ENCODE measurements at regions not wholly inside any gene's neighbourhood (a gene's known extent, or its start where the extent isn't known, plus 50 kb on each side); places are given as distances from the start of the nearest gene placed in this dataset.

GRCh38 chr5:145543968-145544367 is 291.2 kb downstream of the PRELID2 start:
- H3K4me3 ChIP-seq (ENCODE audit: control insufficient read depth, low read depth, low read length): no peak overlapping the region
- no peak for TF ChIP-seq CTCF (conservative IDR thresholded peaks at IDR 0.05; ENCODE audit: control insufficient read depth, insufficient read depth, low read depth, low read length)
- DNase-seq (ENCODE audit: low read depth): no peak

GRCh38 chr5:145540375-145540774 is 294.8 kb downstream of the PRELID2 start:
- no peak for TF ChIP-seq CTCF (conservative IDR thresholded peaks at IDR 0.05; ENCODE audit: control insufficient read depth, insufficient read depth, low read depth, low read length)
- H3K4me3 ChIP-seq (ENCODE audit: control insufficient read depth, low read depth, low read length): no peak overlapping the region
- DNase-seq (ENCODE audit: low read depth): peak; percentile 32

GRCh38 chr5:145539201-145539600 is 295.9 kb downstream of the PRELID2 start:
- no peak for TF ChIP-seq CTCF (conservative IDR thresholded peaks at IDR 0.05; ENCODE audit: control insufficient read depth, insufficient read depth, low read depth, low read length)
- DNase-seq (ENCODE audit: low read depth): no peak
- no peak overlapping the region for H3K4me3 ChIP-seq (ENCODE audit: control insufficient read depth, low read depth, low read length)

- H3K4me3 ChIP-seq (ENCODE audit: control insufficient read depth, low read depth, low read length): no peak overlapping the region
Observed at GRCh38 chr5:145536133-145536532, 299.0 kb downstream of the PRELID2 start.

GRCh38 chr5:145531038-145531734 is 304.0 kb downstream of the PRELID2 start:
- peak; percentile 72 for DNase-seq (ENCODE audit: low read depth)
- no peak overlapping the region for H3K4me3 ChIP-seq (ENCODE audit: control insufficient read depth, low read depth, low read length)
- no peak for TF ChIP-seq CTCF (conservative IDR thresholded peaks at IDR 0.05; ENCODE audit: control insufficient read depth, insufficient read depth, low read depth, low read length)

More at GRCh38 chr5:145536133-145536532, 299.0 kb downstream of the PRELID2 start:
- no peak for TF ChIP-seq CTCF (conservative IDR thresholded peaks at IDR 0.05; ENCODE audit: control insufficient read depth, insufficient read depth, low read depth, low read length)
- peak; percentile 17 for DNase-seq (ENCODE audit: low read depth)

- no peak for DNase-seq (ENCODE audit: low read depth)
- no peak overlapping the region for H3K4me3 ChIP-seq (ENCODE audit: control insufficient read depth, low read depth, low read length)
- TF ChIP-seq CTCF (conservative IDR thresholded peaks at IDR 0.05; ENCODE audit: control insufficient read depth, insufficient read depth, low read depth, low read length): no peak
Observed at GRCh38 chr5:145521523-145521922, 313.6 kb downstream of the PRELID2 start.

All from fibroblast of mammary gland (primary cell).